Right lobe of liver (tissue), 4 donors: ENCODE measurements at regions not wholly inside any gene's neighbourhood (a gene's known extent, or its start where the extent isn't known, plus 50 kb on each side); places are given as distances from the start of the nearest gene placed in this dataset.

Source experiments
- POLR2A ChIP-seq: fragments of 450-650 bp; IDR thresholded peaks from one replicate; pipeline ENCODE4 v1.6.1; 2017; ENCODE audit warnings: antibody characterized with exemption, mild to moderate bottlenecking
- TF ChIP-seq, protein P1 (sequence below), 4 donors: fragments of 200-600 bp in 3 of 4; fragments of 450-650 bp in 1 of 4; IDR thresholded peaks; one replicate each; pipeline versions ENCODE4 v1.5.1 to v1.8.0; 2016 to 2022; ENCODE audit warnings: antibody characterized with exemption in 4 of 4, mild to moderate bottlenecking in 2 of 4
- donor health status: DM: no; HTN: no; CAD: no.
- donor health status: DM: no; HTN: no; CAD: no.
- donor health status: DM: no; HTN: yes; CAD: no.

DNA sequence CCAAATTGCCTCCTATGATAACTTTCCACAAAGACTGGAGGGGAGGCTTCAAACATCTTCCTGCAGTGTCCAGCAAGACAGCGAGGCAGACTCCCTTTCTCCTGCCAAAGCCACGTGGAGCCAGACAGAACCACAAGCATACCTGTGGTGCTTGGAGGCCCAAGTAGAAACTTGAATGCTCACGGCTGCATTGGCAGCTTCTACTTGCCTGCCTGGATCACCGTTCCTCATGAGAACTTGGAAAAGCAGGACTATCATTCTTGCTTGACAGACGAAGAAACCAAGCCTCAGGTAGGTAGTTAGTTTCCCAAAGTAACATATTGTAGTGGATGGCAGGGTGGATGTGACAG, 216.3 kb upstream of the SFRP2 start:
- TF ChIP-seq, protein P1, sequence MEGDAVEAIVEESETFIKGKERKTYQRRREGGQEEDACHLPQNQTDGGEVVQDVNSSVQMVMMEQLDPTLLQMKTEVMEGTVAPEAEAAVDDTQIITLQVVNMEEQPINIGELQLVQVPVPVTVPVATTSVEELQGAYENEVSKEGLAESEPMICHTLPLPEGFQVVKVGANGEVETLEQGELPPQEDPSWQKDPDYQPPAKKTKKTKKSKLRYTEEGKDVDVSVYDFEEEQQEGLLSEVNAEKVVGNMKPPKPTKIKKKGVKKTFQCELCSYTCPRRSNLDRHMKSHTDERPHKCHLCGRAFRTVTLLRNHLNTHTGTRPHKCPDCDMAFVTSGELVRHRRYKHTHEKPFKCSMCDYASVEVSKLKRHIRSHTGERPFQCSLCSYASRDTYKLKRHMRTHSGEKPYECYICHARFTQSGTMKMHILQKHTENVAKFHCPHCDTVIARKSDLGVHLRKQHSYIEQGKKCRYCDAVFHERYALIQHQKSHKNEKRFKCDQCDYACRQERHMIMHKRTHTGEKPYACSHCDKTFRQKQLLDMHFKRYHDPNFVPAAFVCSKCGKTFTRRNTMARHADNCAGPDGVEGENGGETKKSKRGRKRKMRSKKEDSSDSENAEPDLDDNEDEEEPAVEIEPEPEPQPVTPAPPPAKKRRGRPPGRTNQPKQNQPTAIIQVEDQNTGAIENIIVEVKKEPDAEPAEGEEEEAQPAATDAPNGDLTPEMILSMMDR (IDR thresholded peaks at IDR 0.05), result no peak
- no peak for TF ChIP-seq POLR2A
